C4-2B (cell line): ENCODE measurements at regions not wholly inside any gene's neighbourhood (a gene's known extent, or its start where the extent isn't known, plus 50 kb on each side); places are given as distances from the start of the nearest gene placed in this dataset.

Source experiments
- ZFX ChIP-seq: fragments of 450-650 bp; IDR thresholded peaks from 2 replicates; pipeline ENCODE4 v1.6.1; 2017
- TF ChIP-seq, protein P1 (sequence below): fragments of 450-650 bp; conservative IDR thresholded peaks from 2 replicates; pipeline ENCODE4 v1.5.1; 2017; ENCODE audit warnings: mild to moderate bottlenecking

DNA sequence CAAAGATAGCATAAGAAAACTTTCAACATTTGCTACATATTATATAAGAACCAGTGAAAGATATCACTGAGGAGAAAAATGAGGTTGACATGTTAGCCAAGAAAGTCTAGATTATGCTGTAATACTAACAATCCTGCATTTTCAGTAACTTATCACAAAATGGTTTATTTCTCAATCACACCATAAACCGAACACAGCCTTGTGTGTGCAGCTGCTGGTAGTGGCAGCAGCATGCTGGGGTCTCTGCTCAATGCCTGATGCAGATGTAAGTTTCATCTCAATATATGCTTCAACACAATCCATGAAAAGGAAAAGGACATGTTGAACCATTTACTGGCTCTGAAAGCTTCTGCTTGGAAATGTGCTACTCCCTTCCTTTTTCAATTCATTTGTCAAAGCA lies 376.3 kb downstream of the GPD2 start:
- TF ChIP-seq, protein P1, sequence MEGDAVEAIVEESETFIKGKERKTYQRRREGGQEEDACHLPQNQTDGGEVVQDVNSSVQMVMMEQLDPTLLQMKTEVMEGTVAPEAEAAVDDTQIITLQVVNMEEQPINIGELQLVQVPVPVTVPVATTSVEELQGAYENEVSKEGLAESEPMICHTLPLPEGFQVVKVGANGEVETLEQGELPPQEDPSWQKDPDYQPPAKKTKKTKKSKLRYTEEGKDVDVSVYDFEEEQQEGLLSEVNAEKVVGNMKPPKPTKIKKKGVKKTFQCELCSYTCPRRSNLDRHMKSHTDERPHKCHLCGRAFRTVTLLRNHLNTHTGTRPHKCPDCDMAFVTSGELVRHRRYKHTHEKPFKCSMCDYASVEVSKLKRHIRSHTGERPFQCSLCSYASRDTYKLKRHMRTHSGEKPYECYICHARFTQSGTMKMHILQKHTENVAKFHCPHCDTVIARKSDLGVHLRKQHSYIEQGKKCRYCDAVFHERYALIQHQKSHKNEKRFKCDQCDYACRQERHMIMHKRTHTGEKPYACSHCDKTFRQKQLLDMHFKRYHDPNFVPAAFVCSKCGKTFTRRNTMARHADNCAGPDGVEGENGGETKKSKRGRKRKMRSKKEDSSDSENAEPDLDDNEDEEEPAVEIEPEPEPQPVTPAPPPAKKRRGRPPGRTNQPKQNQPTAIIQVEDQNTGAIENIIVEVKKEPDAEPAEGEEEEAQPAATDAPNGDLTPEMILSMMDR, result no peak
- no peak for TF ChIP-seq ZFX
